Femur (tissue), 1 donor: ENCODE measurements at regions not wholly inside any gene's neighbourhood (a gene's known extent, or its start where the extent isn't known, plus 50 kb on each side); places are given as distances from the start of the nearest gene placed in this dataset.

Experiments used
- DNase-seq: peaks from one replicate; pipeline ENCODE4 v3.0.0-alpha.2; 2017

- no peak for DNase-seq
These were observed 54.8 kb downstream of the CCDC71L start for GRCh38 chr7:106606120-106606519.

GRCh38 chr7:106604971-106605370, 56.0 kb downstream of the CCDC71L start:
- no peak for DNase-seq

DNA sequence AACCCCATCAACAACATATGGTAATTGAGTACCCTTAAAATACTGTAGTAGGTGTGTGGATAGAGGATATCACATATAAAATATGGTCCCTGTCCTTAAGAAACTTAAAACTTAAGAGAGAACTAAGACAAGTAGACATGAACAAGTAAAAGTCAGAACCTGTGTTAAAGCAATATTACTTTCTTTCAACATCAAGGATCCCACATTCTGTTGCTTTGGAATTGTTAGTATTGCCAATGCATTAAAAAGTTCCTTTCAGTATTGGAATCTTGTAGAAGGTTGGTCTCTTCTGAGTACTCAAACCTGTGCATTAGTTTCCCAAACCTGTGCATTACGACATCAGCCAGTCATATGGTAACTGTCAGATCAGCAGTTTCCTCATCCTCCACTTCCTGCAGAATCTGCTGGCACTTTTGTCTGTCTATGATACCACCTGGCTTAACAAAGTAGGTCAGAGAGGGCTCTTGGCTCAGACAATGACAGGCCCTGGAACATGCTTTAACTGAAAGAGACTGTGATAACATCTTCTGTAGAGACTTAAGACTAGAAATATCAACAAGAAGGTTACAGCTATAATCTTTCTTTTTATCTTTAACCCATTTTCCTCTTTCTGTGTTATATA, 56.5 kb downstream of the CCDC71L start:
- no peak for DNase-seq

DNA sequence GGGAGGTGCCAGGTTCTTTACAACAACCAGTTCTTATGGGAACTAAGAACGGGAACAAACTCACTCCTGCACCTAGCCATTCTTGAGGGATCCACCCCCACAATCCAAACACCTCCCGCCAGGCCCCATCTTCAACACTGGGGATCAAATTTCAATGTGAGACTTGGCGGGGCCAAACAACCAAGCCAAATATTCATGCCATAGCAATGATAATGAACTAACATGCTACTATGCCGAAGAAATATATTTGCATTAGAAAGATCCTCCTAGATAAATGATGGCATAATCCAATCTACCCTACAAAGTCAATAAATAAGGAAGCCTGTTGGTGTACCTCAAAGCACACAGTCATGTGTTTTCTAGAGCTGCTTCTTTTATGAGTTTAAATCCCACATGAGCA, 57.6 kb downstream of the CCDC71L start:
- no peak for DNase-seq

DNA sequence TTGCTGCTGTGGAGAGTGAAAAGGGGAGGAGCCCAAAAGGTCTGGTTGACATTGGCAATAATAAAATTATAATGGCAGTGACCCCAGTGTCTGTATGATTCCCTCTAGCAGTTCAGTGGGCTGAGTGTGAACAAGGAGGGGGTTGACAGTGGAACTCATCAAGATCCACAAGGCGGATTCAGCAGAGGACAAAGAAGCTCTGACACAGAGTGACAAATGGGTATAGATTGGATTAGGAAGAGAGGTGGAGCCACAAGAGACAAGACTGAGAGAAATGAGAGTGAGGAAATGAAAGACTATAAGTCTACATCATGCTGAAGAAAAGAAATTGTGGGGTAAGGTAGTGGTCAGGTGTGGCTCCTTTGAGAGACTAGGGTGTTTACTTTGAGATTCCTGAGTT, 58.9 kb downstream of the CCDC71L start:
- no peak for DNase-seq

DNA sequence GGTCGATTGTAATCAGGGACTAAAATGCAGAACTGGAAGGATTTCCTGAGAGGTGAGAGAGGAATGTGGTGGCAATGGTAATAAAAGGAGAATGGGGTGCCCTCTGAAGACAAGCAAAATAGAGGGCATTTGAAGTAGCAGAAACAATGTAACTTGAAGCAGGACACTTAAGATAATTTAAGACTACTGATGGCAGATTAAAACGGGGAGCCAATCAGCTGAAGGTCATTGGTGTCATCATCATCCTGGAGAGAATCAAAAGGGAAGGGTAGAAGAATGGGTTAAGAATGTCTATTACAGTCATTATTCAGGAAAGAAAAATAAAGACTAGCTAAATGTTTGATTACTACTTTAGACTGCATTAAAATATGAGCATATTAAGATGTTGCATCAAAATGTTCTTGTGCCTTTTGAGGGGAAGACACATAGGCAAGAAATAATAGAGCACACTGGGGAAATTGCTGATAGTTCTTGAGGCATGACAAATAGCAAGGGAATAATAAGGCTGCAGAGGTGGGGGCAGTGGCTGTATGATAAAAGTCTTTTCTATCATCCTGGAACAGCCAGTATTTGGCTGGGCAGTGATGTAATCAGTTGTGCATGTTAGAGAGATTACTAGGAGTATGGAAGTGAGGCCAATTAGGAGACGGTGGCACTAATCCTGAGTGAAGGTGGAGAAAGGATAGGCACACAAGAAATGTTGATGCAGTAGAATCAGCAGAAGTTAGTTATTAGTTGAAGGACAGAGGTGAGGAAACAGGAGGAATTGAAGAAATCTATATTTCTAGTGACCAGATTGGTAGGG, 60.2 kb downstream of the CCDC71L start:
- no peak for DNase-seq

GRCh38 chr7:106599343-106599698, 61.6 kb downstream of the CCDC71L start:
- DNase-seq = no peak

DNA sequence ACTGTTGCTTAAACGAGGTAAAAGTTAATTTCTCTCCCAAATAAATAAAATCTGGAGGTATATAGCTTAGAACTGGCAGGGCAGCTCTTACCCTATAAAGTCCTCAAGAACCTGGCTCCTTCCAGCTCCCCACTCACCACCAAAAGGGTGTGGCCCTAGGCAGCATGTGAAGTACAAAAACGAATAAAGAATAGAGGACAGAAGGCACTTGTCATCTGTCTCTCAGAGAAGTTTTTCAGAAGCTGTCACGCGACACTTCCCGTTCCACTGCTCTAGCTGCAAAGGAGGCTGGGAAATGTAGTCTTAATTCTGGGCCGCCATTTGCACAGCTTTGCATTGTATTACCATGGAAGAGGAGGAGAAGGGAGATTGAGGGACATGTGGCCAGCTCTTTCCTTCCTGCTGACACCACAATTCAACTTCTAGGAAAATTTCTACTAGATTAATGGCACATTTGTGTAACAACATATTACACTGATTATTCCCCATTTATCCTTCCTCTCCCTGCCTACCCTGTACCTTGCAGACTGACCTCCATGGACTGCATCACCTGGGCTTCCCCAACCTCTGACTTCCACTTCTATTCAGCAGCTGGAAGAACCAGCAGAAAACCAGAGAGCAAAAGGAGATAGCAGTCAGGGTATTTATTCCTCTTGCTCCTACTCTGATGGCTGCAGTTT, 62.2 kb downstream of the CCDC71L start:
- DNase-seq = peak; percentile 53

DNA sequence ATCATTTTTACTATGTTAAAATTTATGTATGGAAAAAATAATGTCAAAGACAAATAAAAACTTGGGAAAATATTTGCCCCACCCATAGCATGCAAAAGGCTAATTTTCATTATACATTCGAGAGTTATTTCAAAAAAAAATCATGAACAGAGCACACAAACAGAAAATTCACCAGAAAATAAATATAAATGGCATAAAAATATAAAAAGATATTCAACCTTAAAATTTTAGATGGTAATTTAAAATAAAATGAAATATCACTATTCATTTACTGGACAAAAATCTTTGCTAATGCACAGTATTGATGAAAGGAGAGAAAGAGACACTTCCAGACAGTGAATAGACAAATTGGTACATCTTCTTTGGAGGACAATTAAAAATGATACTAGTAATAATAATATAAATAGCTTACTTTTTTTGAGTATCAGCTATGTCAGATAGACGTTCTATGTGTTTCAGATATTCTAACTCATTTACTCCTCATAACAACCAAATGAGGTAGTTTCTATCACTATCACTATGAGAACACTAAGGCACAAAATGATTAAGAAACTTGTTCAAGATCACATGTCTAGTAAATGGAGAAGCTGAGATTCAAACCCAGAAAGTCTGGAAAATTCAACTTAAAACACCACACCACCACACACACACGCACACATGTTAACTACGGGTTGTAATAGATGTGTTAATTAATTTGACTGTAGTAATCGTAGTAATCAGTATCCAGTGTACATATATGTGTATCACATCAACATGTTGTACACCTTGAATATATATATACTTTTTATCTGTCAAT, 63.0 kb downstream of the CCDC71L start:
- DNase-seq = no peak

GRCh38 chr7:106597014-106597413, 63.9 kb downstream of the CCDC71L start:
- no peak for DNase-seq

- DNase-seq = no peak
These were observed 65.0 kb downstream of the CCDC71L start for GRCh38 chr7:106595922-106596321.

- DNase-seq = no peak
These were observed 67.9 kb downstream of the CCDC71L start for GRCh38 chr7:106593028-106593417.

DNA sequence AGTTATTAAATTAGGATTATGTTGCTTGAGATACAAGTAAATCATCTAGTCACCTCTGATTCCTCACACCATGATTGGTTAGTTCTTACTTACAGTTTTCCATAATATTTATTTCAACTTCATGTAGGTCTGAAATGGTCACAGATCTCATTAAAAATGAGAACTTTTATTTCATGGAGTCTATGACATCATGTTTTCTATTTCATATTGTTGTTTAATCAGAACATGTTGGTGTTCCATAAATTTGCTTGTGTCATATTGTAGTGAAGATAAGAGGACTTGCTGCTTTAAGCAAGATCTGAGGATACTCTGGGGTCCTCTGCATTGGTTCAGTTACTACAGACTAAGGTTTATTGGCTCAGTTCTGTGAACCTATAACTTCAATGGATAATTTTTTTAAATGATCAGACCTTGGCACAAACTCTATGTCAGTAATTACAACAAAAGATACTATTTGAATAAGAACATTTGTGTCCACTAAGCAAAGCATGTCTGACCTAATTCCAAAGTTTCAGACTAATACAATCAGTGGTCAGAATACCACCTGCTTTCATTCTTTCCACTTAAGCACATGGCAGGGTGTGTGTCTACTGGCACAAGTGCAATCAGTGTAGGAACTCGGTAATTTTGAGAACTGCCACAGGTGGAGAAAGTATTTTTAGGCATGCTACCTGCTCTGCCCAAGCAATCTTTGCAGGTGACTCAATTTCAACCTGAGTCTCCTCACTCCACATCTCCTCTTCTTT, 68.5 kb downstream of the CCDC71L start:
- no peak for DNase-seq

GRCh38 chr7:106591146-106591545, 69.8 kb downstream of the CCDC71L start:
- DNase-seq = no peak

DNA sequence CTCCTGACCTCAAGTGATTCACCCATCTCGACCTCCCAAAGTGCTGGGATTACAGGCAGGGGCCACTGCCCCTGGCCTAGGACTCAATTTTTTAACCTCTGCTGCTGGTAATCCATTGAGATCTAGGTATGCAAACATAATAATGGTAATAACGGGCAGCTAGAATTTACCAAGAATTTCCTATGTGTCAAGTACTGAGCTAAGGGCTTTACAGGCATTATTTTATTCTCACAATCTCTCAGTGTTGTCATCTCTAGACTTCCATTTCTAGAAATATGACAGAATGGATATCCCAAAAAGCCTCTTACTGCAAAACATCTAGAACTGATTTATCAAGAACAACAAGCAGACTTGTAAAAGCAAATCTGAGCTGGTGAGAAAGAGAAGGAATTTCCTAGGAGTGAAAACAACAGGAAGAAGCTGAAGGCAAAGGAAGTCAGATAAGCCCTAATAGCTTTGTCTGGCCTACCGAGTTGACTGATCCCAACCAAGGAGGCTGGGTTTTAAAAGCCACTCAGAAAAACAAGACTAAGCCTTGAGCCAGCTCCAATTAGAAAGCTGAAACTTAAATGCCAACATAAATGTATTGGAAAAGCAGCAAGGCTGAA, 70.6 kb downstream of the CCDC71L start:
- no peak for DNase-seq

DNA sequence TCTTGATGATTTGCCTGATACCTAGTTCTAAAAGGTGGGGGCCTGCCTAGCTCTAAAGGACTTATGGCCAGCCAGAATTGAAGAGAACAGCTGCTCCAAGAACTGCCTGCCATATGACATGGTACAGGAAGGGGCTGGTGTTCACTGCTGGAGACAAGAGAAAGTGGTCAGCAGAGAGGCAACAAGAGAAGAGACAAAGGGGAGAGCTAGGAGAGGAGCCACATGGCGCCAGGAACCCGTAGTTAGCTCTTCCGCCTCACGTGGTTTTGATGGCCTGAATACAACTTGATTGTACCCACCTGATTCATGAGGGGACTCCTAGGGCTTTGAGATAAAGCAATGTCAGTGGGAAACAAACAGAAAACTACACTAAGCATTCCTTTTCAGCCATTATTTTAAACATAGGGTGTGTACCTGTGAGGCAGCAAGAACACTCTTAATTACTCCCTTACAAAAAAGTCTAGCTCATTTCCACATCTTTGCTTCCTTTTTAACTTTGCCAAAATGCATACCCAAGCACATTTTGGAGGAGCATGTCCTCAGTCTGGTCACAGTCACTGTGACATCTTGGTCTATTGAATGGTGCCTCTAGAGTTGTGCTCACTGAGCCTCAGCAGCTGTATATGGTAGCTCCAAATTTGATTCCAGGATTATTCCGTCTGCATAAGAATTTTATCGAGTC, 71.6 kb downstream of the CCDC71L start:
- no peak for DNase-seq

DNA sequence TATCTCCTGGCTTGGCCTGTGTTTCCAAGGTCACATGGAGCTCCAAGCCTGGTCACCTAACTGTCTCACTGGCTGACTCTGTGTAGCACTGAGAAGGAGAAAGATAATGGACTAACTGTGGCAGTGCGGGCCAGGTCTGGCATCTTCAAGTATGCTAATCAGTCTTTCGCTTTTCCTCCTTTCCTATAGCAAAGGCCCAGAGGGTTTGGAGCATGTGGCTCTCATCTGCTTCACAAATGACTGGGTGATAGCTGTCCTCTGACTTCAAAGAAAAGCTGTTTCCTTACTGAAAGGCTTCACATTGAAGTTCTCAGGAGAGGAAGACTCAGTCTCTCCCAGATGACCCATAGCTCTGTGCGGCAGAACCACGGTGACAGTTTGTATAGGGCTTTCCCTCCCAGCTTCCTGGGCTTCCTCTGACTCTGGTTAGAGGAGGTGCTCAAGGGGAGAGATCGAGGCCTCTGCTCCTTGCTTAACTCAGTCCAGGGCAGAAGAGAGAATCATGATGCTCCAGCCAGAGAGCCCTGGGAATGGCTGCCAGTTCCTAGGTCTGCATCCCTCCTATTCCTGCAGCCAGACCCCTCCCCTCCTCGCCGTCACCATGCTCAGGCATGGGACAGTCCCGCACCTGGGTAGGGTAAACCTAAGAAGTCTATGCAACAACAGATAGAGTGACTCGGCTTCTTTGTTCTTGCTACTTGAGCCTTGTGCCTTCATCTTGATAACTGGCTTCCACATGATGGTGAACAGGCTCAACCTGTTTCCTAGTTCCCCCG, 72.3 kb downstream of the CCDC71L start:
- DNase-seq = no peak

DNA sequence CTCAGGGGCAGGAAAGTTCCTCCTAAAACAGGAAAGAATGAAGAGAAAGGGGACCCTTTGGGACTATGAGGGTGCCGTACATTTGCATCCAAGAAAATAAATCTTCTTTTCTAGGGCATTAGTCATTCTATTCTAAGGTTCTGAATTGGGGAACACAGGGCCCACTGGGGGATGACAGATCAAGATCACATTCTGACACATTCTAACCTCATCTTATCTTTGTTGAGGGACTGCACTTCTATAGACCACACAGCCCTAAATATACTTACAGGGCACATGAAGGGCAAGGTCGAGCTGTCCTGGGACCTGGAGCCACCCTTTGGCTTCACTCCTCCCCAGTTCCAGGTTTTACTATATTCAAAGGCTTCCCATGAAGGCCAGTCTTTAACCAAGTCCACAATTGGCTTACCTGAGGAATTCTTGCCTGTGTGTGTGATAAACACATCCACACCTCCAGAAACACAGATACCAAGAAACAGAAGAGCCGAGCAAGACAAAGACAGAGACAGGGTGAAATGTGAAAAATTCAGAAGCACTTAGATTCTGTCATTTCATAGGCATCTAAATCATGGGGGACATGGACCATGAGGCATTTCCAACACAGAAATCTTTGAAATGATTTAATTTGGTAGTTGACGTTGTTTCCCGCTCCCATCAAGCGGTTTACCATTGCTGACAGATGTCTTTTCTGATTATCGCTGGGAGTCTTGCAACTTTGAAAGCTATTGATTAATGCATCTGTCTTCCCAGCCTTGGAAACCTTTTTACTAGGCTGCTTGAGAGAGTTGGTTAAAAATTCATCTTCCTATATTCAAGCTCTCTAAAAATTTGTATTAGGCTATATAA, 75.8 kb downstream of the CCDC71L start:
- DNase-seq = no peak
